Hindlimb muscle (tissue), 1 donor: ENCODE measurements at regions not wholly inside any gene's neighbourhood (a gene's known extent, or its start where the extent isn't known, plus 50 kb on each side); places are given as distances from the start of the nearest gene placed in this dataset.
A peak's percentile ranks its signal among the peaks of the same experiment; 100 is the strongest.
"Not testable (repeated sequence)": the region's sequence is repeated elsewhere in the genome, so short reads cannot be mapped to it uniquely, and the experiment has no call there.

Experiments
- DNase-seq: peaks from one replicate; pipeline ENCODE4 v3.0.0-alpha.2; 2013

DNA sequence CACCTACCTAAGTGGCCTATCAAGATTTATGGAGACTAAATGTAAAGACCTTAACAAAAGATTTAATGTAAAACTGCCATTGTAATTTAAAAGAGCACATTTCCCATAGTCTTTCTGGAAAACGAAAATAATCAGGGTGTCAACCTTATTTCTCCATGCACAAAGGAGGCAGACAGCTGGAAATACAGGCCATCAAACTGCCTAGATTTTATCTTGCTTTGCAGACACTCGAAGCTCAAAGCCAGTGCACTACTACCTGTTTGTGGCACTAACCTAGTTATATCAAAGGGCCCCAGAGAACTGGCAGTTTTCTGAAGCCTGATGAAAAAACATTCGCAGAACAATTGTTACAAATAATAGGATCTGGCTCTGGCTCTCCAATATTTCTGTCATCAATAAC, 863.9 kb downstream of the STPG2 start:
- DNase-seq: no peak

DNA sequence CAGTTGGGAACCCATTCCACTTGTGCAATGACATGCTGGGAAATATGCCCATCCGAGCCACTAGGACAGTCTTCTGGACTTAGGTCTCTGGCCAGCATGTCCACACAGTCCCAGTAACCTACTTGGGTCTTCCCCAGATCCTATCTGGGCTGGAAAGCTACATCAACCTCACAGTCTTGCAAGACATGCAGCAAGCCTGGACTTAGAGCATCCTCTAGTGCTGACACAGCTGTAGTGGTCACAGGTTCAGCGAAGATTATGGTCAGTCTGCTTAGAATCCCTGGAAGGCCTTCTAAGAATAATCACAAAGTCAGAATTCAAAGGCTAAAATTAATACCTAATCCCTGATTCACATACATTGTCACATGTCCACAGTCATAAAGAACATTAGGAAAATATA, 842.7 kb downstream of the STPG2 start:
- no peak for DNase-seq

DNA sequence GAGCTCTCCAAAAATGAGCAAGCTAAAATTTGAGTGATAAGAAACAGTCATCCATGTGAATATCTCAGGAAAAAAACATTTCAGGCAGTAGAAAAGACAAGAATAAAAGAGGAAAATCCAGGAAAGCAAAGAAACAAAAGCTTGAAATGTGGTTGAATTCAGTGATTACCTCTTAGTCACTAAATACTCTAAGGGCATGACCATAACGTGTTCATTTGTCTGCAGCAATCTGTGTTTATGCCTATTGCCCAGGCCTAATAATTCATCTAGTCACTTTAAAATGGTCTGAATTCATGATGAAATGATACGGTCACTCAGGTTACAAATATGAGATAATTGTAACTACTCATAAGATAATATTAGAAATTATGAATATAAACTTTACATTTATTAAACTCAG, 837.9 kb downstream of the STPG2 start:
- no peak for DNase-seq

DNA sequence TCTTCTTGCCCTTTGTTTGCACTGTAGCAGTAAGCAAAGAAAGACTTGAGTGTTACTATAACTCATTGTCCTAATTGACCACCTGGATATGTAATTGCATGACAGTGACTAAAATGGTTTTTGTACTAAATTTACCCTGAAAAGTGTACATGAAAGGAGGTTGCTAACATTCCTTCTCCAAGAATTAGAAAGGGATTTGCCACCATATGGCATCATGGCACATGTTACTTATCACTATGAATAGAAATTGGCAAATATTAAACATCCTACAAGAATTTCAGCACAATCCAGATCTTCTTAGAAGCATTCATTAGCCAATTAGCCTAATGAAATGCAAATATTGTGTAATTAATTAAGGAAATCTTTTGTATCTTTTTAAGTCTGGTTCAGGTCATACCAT, 834.2 kb downstream of the STPG2 start:
- no peak for DNase-seq

DNA sequence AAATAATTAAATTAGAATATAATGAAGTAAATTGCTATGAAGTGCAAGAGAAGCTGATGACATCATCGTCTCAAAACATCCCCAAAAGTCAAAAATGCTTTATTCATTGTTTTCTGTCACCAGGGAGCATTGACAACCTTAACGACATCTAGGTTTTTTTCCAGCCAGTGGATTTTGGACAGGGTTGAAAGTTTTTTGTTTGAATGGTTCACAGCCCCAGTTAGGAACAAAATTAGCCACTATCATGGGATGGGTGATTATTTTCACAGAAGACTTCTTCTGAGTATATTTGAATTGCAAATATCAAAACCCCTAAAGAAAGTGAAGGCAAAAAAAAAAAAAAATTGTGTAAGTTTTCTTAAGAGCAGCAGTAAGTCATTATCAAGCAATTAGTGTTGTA, 826.1 kb downstream of the STPG2 start:
- DNase-seq: no peak

DNA sequence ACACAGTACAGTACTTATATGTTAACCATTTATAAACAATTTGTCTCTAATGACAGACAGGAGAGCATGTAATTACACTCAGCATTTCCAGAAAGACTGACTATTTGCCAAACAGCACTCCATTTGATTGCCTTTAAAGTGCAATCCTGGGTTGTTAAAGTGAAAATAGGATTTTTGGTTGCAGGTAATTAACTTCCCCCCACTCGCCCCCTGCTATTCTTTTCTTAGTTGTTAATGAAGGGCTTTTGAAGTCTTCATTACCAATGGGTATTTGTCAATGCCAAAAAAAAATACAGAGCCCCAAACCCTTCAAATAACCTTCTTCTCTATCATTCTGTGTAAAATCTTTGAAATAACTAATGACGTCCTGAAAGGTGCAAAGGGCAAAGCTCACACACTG, 825.6 kb downstream of the STPG2 start:
- no peak for DNase-seq

DNA sequence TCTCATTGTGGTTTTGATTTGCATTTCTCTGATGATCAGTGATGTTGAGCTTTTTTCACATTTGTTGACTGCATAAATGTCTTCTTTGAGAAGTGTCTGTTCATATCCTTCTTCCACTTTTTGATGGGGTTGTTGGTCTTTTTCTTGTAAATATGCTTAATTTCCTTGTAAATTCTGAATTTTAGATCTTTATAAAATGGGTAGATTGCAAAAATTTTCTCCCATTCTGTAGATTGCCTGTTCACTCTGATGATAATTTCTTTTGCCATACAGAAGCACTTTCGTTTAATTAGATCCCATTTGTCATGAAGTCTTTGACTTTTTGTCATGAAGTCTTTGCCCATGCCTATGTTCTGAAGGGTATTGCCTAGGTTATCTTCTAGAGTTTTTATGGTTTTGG, 817.5 kb downstream of the STPG2 start:
- DNase-seq: not testable (repeated sequence)

DNA sequence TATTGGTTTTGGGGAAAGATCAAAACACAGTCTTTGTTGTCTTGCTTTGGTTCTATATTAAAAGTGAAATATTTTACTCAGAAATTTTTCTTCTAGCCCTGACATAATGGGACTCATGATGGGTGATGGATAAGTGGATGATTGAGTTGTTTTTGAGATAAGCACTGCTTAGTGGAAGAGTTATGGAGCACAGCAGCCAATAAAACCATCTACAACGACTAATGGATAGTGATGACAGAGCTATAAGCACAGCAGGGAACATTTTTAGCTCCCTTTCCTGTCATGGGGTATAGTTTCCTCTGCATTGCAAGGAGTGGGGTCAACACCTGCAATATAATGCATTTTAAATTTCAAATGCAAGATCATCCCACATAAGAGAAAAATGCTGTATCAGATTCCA, 812.4 kb downstream of the STPG2 start:
- DNase-seq: no peak

DNA sequence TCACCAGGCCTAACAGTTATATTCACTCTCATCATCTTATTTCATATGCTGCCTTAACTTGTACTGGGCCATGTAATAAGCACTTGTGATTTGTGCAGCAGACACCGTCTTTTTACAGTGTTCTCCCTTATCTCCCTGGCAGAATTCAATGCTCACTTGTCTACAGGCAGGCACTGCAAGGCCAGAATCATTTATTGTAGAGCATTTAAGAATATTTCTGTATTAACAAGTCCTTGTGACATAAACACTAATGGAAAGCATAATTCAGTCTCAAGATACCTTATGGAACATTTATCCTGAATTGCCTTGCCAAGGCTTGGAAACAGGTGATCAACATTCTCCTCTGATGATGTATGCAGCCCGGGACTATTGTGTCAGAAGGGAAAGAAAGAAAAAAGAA, 808.9 kb downstream of the STPG2 start:
- no peak for DNase-seq

DNA sequence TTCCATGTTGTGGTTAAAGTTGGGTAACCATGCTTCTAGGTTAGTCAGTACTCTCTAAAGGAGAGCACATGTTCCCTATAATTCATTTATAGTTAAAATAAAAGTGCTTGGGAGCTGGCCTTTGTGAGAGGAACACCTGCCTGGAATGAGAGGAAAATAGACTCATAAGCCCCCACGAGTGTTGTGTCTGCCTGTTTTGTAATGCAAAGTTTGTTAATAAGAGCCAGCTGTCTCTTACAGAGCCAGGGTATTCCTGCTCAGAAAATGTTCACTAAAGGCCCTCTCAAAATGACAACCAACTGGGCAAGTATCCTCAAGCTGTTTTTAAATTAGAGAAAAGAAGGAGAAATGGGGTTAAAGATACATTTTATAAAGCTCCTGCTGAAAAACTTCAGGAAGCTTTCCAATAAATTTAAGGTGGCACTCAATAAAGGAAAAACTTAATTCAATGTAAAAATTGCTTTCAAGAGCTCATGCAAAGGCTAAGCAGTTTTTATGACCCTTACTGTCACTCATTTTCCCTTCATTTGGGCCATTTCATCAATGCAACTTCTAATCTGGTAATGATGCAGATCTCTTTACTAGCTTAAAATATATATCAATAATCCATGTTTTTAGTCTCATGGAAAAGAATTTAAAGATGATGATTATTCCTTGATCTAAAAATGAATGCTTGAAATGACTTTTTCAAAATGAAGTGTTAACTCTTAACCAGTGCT, 793.6 kb downstream of the STPG2 start:
- DNase-seq: no peak

DNA sequence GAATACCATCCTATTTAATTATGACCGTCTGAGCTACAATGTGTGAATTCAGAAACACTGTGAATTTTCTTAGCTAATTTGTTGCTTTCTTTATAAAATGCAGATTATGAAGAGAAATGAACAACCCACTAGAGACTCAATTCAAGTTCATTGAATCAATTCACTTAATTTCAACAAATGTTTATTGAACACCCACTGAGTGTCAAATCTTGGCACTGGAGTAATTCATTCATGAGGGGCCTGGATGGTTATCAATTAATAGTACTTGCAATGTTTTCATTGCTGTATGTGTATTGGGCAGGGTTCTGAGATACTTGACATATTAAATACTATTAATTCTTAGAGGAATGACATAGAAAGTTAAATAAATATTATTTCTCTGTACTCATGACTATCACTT, 789.4 kb downstream of the STPG2 start:
- no peak for DNase-seq

DNA sequence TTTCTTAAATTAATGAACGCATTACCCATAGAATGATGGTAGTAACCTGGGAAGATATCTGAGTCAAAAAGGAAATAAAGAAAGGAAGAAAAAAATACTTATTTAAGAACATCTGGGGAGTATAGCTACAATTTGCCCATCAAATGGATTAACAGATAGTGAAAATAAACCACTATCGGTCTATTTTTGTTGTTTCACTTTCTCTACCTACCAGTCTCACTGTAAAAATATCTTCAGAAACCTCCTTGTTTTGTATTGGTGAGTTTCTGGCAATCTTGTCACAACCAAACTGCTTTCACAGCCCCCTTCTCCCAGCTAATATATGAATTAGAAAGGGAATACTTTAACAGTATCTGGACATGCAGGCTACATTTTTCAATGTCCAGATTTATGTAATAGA, 783.5 kb downstream of the STPG2 start:
- DNase-seq: no peak

DNA sequence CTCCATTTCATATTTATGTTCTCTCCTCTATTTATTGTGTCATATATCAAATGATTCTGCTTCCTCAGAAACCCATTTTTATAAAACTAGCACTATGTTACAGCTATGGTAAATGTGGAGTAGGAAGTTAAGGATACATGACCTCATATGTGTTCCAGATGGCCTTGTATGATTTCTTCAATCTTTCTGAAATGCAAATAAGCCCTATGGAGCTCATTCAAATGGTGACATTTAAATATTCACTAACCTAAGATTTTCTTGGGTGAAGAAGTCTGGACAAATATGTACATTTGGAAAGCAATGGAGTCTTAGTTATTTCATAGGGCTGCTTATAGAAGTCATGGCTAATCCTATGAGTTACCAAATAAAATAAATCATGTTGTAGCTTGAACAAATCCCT, 782.5 kb downstream of the STPG2 start:
- no peak for DNase-seq

DNA sequence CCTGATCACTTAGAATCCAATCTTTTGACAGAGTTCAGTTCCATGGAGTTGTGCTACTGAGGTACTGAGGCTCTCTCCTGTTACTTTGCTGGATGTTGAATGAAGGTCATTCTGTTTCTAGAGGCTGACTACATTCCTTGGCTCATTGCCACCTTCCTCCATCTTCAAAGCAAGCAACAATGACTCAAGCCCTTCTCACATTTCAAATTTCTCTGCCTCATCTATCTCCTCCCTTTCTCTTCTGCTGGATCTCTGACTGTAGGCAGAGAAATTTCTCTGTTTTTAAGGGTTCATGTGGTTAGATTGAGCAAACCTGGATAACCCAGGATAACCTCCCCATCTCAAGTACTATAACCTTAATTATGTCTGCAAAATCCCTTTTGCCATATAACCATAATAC, 775.4 kb downstream of the STPG2 start:
- no peak for DNase-seq

DNA sequence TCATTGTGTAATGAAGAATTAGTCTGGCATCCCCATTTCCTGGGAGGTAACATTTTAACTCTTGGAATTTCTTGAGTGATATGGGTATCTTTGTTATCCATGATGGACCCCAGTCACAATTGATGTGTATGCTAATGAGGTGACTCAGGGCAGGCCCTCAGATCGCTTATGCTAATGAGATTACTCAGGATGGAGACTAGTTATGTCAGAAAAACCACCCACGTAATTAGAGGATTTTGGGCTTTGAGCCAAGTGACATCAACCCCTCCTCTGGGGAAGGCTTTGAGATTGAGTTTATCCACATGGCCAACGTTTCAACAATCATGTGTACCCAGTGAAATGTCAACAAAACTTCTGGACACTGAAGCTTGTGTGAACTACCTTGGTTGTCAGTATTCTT, 772.7 kb downstream of the STPG2 start:
- no peak for DNase-seq

DNA sequence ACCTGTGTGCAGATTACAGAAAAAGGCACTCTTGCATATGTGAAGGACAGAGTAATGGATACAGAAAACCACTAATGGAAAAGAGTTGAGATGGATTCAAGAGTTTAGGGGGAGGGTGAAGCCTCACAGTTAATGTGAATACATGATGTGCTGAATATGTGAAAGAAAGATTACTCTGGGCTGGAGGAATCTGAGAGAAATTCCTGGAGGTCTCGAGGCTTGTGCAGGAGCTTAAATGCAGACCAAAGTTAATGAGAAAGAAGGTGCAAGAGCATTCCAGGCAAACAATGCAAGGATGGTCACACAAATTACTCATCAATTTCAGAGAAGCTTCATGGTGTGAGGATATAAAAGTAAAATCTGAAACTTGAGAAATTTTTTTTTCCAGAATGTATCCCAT, 768.8 kb downstream of the STPG2 start:
- no peak for DNase-seq

DNA sequence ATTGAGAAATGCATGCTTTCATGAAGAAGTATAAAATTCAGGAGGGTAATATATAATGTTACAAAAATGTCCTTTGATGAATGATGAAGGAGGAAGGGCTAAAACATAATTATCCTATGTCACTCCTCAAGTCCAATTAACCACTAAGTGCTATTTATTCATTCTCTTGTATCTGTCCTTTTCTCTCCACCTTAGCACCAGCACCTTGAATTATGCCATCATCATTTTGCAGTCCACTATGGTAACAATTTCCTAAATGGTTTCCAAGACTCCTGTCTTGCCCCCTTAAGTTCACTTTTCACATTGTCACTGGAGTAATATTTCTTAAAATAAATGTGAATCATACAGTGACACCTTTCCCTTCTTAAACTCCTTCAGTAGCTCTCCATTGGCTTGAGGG, 756.3 kb downstream of the STPG2 start:
- no peak for DNase-seq

DNA sequence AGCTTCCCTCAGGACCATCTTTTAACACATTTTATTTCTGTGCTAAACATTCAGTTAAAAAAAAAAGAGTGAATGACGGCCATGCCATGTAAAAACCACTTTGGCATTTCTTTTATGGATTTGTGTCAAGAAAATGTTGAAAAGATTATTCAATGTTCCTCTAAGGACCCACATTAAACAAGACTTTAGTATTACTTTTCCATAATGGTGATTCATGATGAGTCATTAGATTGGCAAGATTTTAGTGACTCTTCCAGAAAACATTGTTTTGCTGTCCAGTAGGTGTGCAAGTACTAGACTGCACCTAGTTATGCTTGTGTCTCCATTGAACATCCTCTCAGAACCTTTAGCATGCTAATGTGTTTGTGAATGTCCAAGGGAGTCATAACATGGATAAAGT, 748.6 kb downstream of the STPG2 start:
- no peak for DNase-seq

DNA sequence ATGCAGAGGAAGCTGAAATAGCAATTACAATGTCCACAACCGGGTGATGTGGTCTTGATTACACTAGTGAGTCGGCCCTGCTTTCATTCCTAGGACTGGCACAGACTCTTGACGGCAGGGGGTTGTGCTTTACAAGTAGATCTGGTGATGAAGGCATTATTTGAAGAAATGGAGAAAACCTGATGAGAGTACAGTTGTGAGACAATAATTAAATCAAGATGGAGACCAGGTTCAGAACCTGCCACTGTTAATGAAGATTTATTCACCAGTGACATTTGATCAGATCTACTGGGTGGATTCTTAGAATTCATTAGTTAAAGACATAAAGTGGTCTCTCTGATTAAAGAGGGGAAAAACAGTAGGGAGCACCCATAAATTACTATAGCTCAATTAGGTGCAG, 747.2 kb downstream of the STPG2 start:
- DNase-seq: no peak

DNA sequence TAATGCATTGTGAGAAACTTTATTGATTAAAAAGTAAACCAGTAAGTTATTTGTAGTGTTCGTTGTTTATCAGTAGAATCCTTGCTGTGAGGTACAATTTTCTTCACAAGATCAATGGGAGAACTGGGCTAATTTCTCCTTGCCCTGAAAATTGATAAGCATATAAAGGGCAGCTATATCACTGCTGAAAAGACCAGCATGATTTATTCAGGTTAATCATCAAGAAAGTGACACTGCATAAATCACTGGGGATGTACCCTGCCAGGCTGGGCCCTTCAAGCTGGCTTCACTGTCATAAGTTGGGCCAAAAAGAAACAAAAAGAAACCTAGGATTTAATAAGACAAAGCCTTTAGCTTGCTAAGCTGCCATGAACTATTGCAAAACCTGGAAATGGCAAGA, 746.7 kb downstream of the STPG2 start:
- DNase-seq: no peak

DNA sequence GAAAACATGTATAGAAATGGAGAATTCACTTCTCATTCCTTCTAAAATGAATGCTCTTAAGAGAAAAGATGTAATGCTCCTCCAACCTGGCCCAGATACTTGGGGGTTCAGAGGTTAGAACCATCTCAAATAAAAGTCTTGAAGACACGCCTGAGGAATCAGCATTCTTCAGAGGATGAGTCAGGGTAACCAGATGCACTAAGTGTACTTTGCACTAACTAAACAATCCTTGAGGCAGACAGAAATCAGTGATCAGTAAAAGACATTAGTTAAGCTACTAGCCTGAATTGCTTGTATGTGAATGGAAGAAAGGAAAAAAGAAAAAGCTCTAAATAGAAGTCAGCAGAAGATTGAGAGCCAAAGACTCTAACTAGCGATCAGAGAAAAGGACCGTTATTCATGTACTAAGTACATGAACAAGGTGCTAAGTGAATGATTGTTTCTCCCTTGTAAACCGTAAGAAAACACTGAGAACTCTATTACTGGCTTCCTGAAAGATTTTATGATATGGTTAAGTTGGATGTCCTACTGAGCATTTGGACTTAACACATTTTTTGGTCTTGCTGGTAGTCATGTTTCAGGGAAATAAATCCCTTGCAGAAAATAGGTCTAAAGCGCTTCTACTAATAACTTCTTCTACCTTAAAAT, 738.3 kb downstream of the STPG2 start:
- no peak for DNase-seq

DNA sequence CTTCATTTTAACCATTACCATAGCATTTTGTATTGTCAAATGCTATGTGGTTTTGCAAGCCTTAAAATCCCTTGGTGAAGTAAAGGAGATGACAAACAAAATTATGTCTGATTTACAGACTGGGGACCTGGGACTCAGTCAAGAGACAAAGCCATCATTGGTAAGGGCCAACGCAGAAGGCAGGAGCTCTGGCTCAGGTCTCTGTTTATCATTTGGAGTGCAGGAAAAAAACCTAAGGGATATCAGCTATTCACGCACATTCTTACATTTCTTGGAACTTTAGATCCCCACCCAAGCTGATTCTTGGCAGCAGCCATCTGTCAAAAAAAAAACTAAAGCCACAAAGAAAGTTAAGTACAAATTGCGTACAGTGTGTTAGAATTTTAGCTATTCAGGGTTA, 731.9 kb downstream of the STPG2 start:
- peak; percentile 6 for DNase-seq

DNA sequence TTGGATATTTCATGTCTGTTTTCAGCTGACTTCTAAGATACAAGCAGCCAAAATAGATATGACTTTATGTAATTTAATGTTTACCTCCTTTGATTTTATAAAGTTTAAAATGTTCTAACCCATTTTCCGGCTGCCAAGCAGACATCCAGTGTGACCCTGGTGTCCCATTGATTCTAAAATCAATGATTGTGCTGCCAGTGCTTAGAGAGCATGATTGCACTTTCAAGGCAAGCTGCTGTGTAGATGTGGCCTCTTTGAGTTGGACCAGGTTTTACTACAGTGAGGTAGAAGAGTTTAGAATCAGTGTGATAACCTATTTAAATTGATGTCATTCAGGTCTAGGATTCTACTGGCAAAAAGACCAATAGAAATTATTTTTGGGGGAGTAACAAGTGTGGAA, 730.9 kb downstream of the STPG2 start:
- no peak for DNase-seq

DNA sequence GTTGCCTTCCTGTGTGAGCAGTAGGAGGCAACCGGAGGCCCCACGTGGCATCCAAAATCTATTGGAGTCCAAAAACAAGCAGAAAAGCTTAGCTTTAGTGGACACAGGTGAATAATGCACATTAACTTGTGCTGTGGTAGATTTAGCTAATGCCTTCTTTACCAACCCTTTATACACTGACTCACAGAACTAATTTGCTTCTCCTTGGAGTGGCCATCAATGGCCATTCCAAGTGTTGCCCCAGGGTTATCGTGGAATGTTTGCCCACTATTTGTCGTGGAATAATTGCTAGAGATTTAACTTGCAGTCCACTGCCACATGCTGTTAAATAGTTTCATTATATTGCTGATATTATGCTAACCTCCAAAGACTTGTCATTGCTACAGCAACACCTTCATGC, 729.1 kb downstream of the STPG2 start:
- no peak for DNase-seq

DNA sequence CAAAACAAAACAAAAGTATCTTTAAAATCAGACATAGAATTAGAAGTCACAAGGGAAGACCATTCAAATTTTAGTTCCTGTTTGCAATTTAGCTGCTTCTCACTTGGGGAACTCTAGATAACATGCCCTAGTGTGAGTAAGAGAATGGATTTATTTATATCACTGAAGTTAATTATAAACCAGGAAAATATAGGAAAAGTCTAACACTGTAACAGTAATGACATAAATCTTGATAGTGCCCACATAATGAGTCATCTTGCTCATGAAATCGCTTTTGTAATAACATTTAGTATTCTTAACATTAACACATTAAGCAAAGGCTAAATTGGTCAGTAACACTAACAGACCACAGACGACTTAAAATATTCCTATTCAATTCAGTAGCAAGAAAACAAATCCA, 710.7 kb downstream of the STPG2 start:
- DNase-seq: no peak
